ENCODE measurements at regions not wholly inside any gene's neighbourhood (a gene's known extent, or its start where the extent isn't known, plus 50 kb on each side); places are given as distances from the start of the nearest gene placed in this dataset.
"Not testable (repeated sequence)": the region's sequence is repeated elsewhere in the genome, so short reads cannot be mapped to it uniquely, and the experiment has no call there.

GRCh38 chr4:106524772-106525171, 156.2 kb upstream of the GIMD1 start:
- not testable (repeated sequence) for H3K4me3 ChIP-seq (ENCODE audit: low read depth, low read length); DNase-seq (ENCODE audit: low read depth in 4 of 6, low spot score in 6 of 6); H3K36me3 ChIP-seq (ENCODE audit: control insufficient read depth, insufficient read depth, low read length); H3K27ac ChIP-seq (ENCODE audit: low read depth, low read length); H3K9me3 ChIP-seq (ENCODE audit: control insufficient read depth, insufficient read depth, low read length); H3K27me3 ChIP-seq (ENCODE audit: control insufficient read depth, insufficient read depth, low read length); H3K4me1 ChIP-seq (ENCODE audit: control insufficient read depth, insufficient read depth, low read length)
- WGBS (ENCODE audit: insufficient coverage): 100% methylated on average over 3 of the region's 8 CpGs

- H3K4me1 ChIP-seq (ENCODE audit: control insufficient read depth, insufficient read depth, low read length): no peaks in the 10 kb centered on the region
- 93% methylated on average over 5 of the region's 8 CpGs for WGBS (ENCODE audit: insufficient coverage)
- no peaks in the 10 kb centered on the region for H3K27me3 ChIP-seq (ENCODE audit: control insufficient read depth, insufficient read depth, low read length)
- no peak overlapping the region for H3K4me3 ChIP-seq (ENCODE audit: low read depth, low read length)
- H3K9me3 ChIP-seq (ENCODE audit: control insufficient read depth, insufficient read depth, low read length): no peaks in the 10 kb centered on the region
- H3K36me3 ChIP-seq (ENCODE audit: control insufficient read depth, insufficient read depth, low read length): no peaks in the 10 kb centered on the region
- DNase-seq (ENCODE audit: low read depth in 4 of 6, low spot score in 6 of 6): no peak
- H3K27ac ChIP-seq (ENCODE audit: low read depth, low read length): no peak overlapping the region
Measured at GRCh38 chr4:106522839-106523238, 154.3 kb upstream of the GIMD1 start.

- no peaks in the 10 kb centered on the region for H3K4me1 ChIP-seq (ENCODE audit: control insufficient read depth, insufficient read depth, low read length)
Measured at GRCh38 chr4:106512706-106513105, 144.1 kb upstream of the GIMD1 start.

DNA sequence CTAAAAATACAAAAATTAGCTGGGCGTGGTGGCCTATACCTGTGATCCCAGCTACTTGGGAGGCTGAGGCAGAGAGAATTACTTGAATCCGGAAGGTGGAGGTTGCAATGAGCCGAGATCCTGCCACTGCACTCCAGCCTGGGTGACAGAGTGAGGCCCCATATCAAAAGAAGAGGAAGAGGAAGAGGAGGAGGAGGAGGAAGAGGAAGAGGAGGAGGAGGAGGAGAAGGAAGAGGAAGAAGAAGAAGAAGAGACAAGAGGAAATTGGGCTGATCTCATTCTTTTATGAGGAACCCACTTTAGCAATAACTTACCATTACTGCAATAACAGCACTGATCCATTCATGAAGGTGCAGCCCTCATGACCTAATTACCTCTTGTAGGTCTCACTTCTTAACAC, 138.9 kb upstream of the GIMD1 start:
- H3K4me1 ChIP-seq (ENCODE audit: control insufficient read depth, insufficient read depth, low read length): no peaks in the 10 kb centered on the region
- no peak for DNase-seq (ENCODE audit: low read depth in 4 of 6, low spot score in 6 of 6)
- no peaks in the 10 kb centered on the region for H3K9me3 ChIP-seq (ENCODE audit: control insufficient read depth, insufficient read depth, low read length)
- WGBS (ENCODE audit: insufficient coverage): 93% methylated on average over 3 of the region's 3 CpGs
- H3K4me3 ChIP-seq (ENCODE audit: low read depth, low read length): no peak overlapping the region
- no peaks in the 10 kb centered on the region for H3K36me3 ChIP-seq (ENCODE audit: control insufficient read depth, insufficient read depth, low read length)
- H3K27me3 ChIP-seq (ENCODE audit: control insufficient read depth, insufficient read depth, low read length): no peaks in the 10 kb centered on the region
- no peak overlapping the region for H3K27ac ChIP-seq (ENCODE audit: low read depth, low read length)

More at GRCh38 chr4:106512706-106513105, 144.1 kb upstream of the GIMD1 start:
- Histone ChIP-seq H3K36me3 (ENCODE audit: control insufficient read depth, insufficient read depth, low read length) (no peaks in the 10 kb centered on the region), H3K27ac (ENCODE audit: low read depth, low read length) (no peak overlapping the region), H3K4me3 (ENCODE audit: low read depth, low read length) (no peak overlapping the region), H3K27me3 (ENCODE audit: control insufficient read depth, insufficient read depth, low read length) (no peaks in the 10 kb centered on the region), H3K9me3 (ENCODE audit: control insufficient read depth, insufficient read depth, low read length) (no peaks in the 10 kb centered on the region)
- peak in 1 of 6 donors; percentile 5 for DNase-seq (ENCODE audit: low read depth in 4 of 6, low spot score in 6 of 6)
- WGBS (ENCODE audit: insufficient coverage): no CpG with 5 or more reads among the region's 2 CpGs

DNA sequence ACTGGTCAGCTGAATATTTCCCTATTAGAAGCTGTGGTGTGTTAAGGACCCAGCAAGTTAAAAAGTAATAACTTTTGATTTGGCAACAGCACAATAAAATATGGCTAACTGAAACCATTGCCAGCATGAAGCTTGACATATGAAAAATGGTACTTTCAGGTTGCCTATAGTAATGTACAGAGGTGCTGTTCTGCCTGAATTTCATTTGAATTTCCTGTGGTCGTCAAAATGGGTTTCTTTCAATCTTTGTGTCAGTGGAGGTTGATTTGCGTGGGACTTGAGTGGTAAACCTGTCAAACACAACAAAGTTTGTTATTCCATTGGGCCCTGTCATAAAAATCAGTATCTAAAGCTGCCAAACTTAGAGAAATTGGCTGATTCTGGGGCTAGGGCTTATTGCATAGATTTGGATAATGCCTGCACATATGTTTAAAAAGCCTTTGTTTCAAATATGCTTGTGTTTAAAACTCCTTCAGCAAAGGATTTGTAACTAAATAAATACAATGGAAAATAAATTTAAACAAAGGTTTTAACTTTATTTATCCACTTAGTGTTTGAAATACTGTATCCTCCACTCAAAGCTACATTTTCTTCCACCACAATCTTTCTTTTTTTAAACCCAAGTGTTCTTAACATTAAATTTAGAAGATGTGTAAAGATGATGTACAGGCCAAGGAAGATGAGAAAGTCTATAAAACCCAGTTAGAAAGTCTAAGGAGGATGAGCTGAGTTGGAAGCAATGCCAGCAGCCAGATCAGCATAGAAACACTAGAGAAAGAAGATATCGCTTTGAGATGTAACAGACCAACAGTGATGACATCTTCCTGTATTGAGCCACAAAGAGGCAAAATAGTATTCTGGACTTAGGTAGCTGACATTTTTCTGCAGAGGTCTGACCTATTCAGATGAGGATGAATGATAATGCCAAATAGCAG, 134.8 kb upstream of the GIMD1 start:
- Histone ChIP-seq H3K4me1 (ENCODE audit: control insufficient read depth, insufficient read depth, low read length) (no peaks in the 10 kb centered on the region), H3K4me3 (ENCODE audit: low read depth, low read length) (no peak overlapping the region), H3K27ac (ENCODE audit: low read depth, low read length) (no peak overlapping the region), H3K36me3 (ENCODE audit: control insufficient read depth, insufficient read depth, low read length) (no peaks in the 10 kb centered on the region), H3K9me3 (ENCODE audit: control insufficient read depth, insufficient read depth, low read length) (no peaks in the 10 kb centered on the region), H3K27me3 (ENCODE audit: control insufficient read depth, insufficient read depth, low read length) (no peaks in the 10 kb centered on the region)
- peak in 1 of 6 donors; percentile 3 for DNase-seq (ENCODE audit: low read depth in 4 of 6, low spot score in 6 of 6)
- 84% methylated on average over 3 of the region's 3 CpGs for WGBS (ENCODE audit: insufficient coverage)

- Histone ChIP-seq H3K27me3 (ENCODE audit: control insufficient read depth, insufficient read depth, low read length) (no peaks in the 10 kb centered on the region), H3K9me3 (ENCODE audit: control insufficient read depth, insufficient read depth, low read length) (no peaks in the 10 kb centered on the region), H3K27ac (ENCODE audit: low read depth, low read length) (no peak overlapping the region), H3K36me3 (ENCODE audit: control insufficient read depth, insufficient read depth, low read length) (no peaks in the 10 kb centered on the region), H3K4me3 (ENCODE audit: low read depth, low read length) (no peak overlapping the region), H3K4me1 (ENCODE audit: control insufficient read depth, insufficient read depth, low read length) (no peaks in the 10 kb centered on the region)
- 12% methylated on average over 10 of the region's 11 CpGs for WGBS (ENCODE audit: insufficient coverage)
- peak in 5 of 6 donors; percentile 11 to 67 (median 26) for DNase-seq (ENCODE audit: low read depth in 4 of 6, low spot score in 6 of 6)
Measured at GRCh38 chr4:106502106-106502699, 133.6 kb upstream of the GIMD1 start.

DNA sequence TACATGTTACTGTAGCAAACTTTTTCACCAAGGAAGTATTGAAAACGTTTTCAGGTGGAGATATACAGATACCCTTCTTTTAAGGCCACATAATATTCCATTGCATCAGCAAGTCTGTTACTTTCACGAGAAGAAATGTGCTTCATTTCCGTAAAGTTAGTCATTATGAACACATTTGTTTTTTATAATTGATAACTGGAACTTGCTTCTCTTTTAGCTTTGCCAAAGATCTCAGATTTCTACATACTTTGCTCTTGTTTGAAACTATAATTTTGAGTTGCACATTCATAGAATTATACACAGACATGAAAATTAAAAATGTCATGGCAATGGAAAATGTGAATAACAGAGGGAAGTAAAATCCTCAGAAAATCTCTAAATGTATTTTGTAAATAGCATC, 128.7 kb upstream of the GIMD1 start:
- Histone ChIP-seq H3K27ac (ENCODE audit: low read depth, low read length) (no peak overlapping the region), H3K36me3 (ENCODE audit: control insufficient read depth, insufficient read depth, low read length) (no peaks in the 10 kb centered on the region), H3K4me3 (ENCODE audit: low read depth, low read length) (no peak overlapping the region), H3K9me3 (ENCODE audit: control insufficient read depth, insufficient read depth, low read length) (no peaks in the 10 kb centered on the region), H3K27me3 (ENCODE audit: control insufficient read depth, insufficient read depth, low read length) (no peaks in the 10 kb centered on the region), H3K4me1 (ENCODE audit: control insufficient read depth, insufficient read depth, low read length) (no peaks in the 10 kb centered on the region)
- WGBS (ENCODE audit: insufficient coverage): no CpG with 5 or more reads among the region's 3 CpGs
- no peak for DNase-seq (ENCODE audit: low read depth in 4 of 6, low spot score in 6 of 6)

GRCh38 chr4:106496061-106496460, 127.5 kb upstream of the GIMD1 start:
- H3K4me1 ChIP-seq (ENCODE audit: control insufficient read depth, insufficient read depth, low read length): no peaks in the 10 kb centered on the region
- no peaks in the 10 kb centered on the region for H3K9me3 ChIP-seq (ENCODE audit: control insufficient read depth, insufficient read depth, low read length)
- no peak overlapping the region for H3K27ac ChIP-seq (ENCODE audit: low read depth, low read length)
- no peaks in the 10 kb centered on the region for H3K36me3 ChIP-seq (ENCODE audit: control insufficient read depth, insufficient read depth, low read length)
- H3K27me3 ChIP-seq (ENCODE audit: control insufficient read depth, insufficient read depth, low read length): no peaks in the 10 kb centered on the region
- no peak overlapping the region for H3K4me3 ChIP-seq (ENCODE audit: low read depth, low read length)
- no peak for DNase-seq (ENCODE audit: low read depth in 4 of 6, low spot score in 6 of 6)

DNA sequence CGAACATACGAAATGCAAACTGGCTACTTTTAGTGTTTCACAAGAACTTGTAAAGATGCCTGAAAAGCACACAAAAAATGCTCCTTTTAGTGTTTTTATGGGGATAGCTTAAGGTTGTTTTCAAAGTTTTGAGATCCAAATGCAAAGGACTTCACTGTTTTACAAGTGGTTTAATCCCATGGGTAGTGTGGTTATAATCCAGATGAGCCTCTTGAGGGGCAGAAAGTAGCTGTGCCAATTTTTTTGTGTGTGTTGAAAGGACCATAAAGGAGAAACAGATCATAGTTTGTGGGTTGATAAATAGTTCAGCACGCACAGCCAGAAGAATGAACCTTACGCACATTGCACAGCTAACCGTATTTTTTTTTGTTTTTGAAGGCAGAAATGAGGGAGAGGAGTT, 126.9 kb upstream of the GIMD1 start:
- Histone ChIP-seq H3K4me1 (ENCODE audit: control insufficient read depth, insufficient read depth, low read length) (no peaks in the 10 kb centered on the region), H3K9me3 (ENCODE audit: control insufficient read depth, insufficient read depth, low read length) (no peaks in the 10 kb centered on the region), H3K27ac (ENCODE audit: low read depth, low read length) (no peak overlapping the region), H3K4me3 (ENCODE audit: low read depth, low read length) (no peak overlapping the region), H3K27me3 (ENCODE audit: control insufficient read depth, insufficient read depth, low read length) (no peaks in the 10 kb centered on the region), H3K36me3 (ENCODE audit: control insufficient read depth, insufficient read depth, low read length) (no peaks in the 10 kb centered on the region)
- DNase-seq (ENCODE audit: low read depth in 4 of 6, low spot score in 6 of 6): no peak
- 71% methylated on average over 4 of the region's 5 CpGs for WGBS (ENCODE audit: insufficient coverage)

- no peak overlapping the region for H3K27ac ChIP-seq (ENCODE audit: low read depth, low read length)
- no peaks in the 10 kb centered on the region for H3K4me1 ChIP-seq (ENCODE audit: control insufficient read depth, insufficient read depth, low read length)
- no peak overlapping the region for H3K4me3 ChIP-seq (ENCODE audit: low read depth, low read length)
- WGBS (ENCODE audit: insufficient coverage): no CpG with 5 or more reads among the region's 1 CpG
- no peaks in the 10 kb centered on the region for H3K36me3 ChIP-seq (ENCODE audit: control insufficient read depth, insufficient read depth, low read length)
- no peak for DNase-seq (ENCODE audit: low read depth in 4 of 6, low spot score in 6 of 6)
- H3K9me3 ChIP-seq (ENCODE audit: control insufficient read depth, insufficient read depth, low read length): no peaks in the 10 kb centered on the region
- H3K27me3 ChIP-seq (ENCODE audit: control insufficient read depth, insufficient read depth, low read length): no peaks in the 10 kb centered on the region
Measured at GRCh38 chr4:106494066-106494465, 125.5 kb upstream of the GIMD1 start.

Measured in spinal cord (tissue), 9 donors.